C1 segment of cervical spinal cord (tissue), 14 donors: ENCODE measurements at regions not wholly inside any gene's neighbourhood (a gene's known extent, or its start where the extent isn't known, plus 50 kb on each side); places are given as distances from the start of the nearest gene placed in this dataset.

Source experiments
- DNase-seq, 14 donors: peaks; one replicate each; lab custom pipeline; 2025; lab: John Stamatoyannopoulos, UW

DNA sequence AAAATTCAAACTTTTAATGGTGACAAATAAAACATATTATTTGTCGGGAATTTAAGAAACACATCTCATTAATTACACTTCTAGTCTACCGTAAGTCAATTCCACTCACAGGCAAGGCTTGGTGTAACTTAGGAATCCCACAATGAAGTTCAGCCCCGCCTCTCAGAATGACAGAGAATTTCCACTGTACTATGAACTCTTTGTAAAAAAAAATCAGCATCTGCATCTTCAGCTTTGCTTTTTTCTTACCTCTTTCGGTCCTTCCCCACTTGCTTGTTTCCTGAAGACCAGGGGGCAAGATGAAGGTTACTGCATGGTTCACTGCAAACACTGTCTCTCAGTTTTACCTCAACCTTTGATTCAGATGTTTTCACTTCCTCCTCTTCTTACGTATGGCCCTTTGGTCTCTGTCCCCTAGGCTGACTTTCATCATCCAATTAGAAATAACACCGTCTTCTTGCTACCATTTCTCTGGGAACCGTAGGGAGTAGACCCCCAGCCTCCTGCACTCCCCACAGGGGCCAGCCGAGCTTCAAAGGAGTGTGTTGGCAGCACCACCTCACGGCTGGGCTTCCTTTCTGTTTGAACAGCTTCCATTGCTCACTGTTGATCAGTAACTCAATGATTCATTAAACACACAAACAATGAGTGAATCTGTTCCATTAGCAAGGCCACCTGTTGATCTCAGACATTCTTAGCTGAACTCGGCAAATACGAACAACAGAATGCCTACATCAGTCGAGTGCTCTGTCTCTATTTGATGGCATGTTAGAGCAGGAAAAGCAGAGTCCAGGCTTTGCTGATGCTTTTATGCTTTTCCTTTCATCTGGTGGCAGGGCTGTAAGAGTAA, 343.0 kb downstream of the BMP4 start:
- no peak for DNase-seq

- DNase-seq, result no peak
Observed at GRCh38 chr14:53610947-53611346, 345.7 kb downstream of the BMP4 start.

- no peak for DNase-seq
Observed at GRCh38 chr14:53609009-53609408, 347.6 kb downstream of the BMP4 start.

DNA sequence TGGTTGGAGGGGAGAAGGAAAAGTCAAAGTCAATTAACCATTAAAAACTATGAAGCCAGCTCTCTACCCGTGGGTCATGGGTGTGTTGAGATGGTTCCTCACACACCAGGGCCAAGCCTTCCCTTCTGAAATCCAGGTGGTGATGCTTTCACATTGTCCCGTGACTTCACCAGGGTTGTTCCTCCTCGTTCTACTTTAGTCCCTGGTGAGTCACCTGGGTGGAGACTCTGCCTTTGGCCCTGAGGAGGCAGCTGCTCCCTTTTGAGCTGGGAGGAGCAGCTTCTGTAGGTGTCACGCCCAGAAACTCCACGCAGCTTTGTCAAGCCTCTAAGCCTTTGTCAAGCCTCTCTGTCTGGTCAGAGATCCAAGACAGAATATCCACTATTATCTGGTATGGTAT, 348.3 kb downstream of the BMP4 start:
- DNase-seq, result no peak

GRCh38 chr14:53606203-53606602, 350.4 kb downstream of the BMP4 start:
- DNase-seq, result no peak

GRCh38 chr14:53605562-53605961, 351.1 kb downstream of the BMP4 start:
- no peak for DNase-seq

- DNase-seq, result no peak
Observed at GRCh38 chr14:53603994-53604393, 352.6 kb downstream of the BMP4 start.

DNA sequence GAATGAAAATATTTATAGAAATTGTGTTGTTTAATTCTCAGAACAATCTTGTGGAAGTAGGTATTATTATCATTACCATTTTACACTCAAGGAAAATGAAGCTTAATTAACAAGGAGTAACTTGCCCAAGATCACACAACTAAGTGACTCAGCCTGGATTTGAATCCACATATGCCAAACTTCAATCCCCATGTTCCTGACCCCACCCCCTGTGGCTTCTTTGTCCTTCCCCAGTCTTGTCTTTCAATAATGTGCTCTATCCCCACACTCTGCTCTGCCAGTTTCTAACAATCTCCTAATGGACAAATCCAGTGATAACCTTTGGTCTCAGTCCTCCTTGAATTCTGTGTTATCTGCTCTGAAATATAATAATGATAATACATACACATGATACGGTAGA, 355.2 kb downstream of the BMP4 start:
- no peak for DNase-seq

- DNase-seq, result no peak
Observed at GRCh38 chr14:53599221-53599945, 357.2 kb downstream of the BMP4 start.

DNA sequence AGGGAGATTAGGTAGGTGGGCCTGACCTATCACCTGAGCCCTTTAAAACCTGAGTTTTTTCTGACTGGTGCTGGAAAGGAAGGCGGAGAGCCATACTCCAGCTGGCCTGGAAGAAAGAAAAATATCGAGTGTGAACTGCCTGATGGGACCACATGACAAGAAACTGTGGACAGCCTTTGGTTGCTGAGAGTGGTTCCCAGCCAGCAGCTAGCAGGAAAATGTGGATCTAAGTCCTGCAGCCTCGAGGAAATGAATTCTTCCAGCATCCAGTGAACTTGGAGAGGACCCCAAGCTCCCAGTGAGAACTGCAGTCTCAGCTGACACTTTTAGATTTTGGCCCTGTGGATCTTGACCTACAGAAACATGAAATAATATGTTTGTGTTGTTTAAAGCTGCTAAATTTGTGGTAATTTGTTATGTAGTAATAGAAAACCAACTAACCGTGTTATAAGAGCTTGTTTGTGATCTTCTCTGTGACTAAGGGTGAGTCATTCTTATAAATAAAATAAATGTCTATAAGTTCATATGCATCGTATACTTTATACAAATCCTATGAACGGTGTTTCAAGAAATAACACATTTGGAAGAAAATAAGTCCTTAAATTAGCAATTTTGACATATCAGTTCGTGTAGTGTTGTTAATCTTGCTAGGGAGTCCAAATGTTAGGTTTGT, 359.6 kb downstream of the BMP4 start:
- DNase-seq, result no peak

GRCh38 chr14:53591816-53592215, 364.8 kb downstream of the BMP4 start:
- no peak for DNase-seq

DNA sequence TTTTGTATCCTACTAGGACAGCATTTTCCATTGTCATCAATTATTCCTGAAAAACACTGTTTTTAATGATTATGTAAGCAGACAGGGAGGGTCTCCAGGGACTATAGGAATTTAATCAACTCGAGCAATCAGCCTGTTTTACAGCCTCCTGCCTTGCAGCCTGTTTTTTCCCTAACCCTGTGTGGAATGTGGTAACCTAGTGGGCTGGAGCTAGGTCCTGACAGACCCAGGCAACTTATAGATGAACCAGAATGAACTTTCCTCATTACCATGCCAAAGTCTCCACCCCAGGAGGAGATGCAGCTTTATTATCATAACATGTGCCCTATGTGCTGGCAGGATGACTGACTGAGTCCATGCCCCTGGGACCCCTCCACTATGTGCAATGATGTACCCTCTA, 375.1 kb downstream of the BMP4 start:
- no peak for DNase-seq

DNA sequence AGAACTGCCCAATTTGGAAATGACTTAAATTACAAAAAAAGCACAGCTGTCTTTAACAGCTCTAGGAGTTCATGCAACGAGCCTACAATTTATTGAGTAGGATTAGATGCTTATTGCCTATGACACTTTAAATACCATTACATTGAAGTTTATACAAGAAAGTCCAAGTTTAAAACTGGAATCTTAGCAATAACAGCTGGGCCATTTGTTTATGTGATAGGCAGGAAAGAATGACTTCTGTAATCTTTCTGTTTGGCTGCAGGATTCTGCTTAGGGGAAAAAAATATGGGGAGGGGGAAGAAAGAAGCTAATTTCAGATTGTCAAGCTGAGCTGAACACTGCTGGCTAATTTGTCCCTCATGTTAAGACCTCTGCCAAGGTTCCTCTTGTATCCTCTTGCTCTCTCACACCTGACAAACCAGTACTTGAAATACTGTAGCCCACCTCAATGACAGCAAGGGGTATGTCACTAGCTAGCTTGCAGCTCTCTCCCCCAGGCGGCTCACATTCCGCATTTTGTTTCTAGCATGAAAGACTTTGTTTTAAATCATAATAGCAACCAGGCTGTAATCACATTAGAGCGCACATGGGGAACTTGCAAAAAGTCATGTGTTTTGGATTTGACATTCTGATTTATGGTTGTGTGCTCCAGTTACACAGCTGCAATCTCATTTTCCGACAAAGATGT, 384.8 kb downstream of the BMP4 start:
- DNase-seq, result no peak

- no peak for DNase-seq
Observed at GRCh38 chr14:53570411-53571387, 385.9 kb downstream of the BMP4 start.

- no peak for DNase-seq
Observed at GRCh38 chr14:53569446-53569845, 387.2 kb downstream of the BMP4 start.

GRCh38 chr14:53567236-53567780, 389.3 kb downstream of the BMP4 start:
- DNase-seq, result no peak

DNA sequence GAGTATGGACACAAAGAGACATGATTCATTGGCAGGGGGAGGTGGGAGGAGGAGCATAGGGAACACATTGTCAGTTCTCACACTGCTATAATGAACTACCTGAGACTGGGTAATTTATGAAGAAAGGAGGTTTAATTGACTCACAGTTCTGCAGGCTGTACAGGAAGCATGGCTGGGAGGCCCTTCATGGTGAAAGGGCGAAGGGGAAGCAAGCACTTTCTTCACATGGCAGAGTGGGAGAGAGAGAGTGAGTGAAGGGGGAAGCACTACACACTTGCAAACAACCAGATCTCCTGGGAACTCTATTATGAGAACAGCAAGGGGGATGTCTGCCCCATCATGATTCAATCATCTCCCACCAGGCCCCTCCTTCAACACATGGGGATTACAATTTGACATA, 391.8 kb downstream of the BMP4 start:
- no peak for DNase-seq

DNA sequence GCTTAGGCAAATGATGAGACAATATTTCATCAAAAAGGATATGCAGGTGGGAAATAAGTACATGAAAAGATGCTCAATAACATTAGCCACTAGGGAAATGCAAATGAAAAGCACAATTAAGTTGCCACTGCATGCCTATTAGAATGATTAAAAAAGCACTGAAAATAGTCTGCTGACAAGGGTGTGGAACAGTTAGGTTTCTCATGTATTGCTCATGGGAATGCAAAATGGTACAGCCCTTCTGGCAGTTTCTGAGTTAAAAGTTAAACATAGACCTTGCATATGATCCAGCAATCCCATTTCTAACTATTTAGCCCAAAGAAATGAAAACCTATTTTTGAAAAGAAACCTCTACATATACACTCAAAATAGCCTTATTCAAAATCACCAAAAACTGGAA, 393.0 kb downstream of the BMP4 start:
- DNase-seq, result no peak

- no peak for DNase-seq
Observed at GRCh38 chr14:53553221-53553620, 400.1 kb upstream of the DDHD1 start.

- DNase-seq, result no peak
Observed at GRCh38 chr14:53551862-53552261, 398.7 kb upstream of the DDHD1 start.
